ENCODE measurements at regions not wholly inside any gene's neighbourhood (a gene's known extent, or its start where the extent isn't known, plus 50 kb on each side); places are given as distances from the start of the nearest gene placed in this dataset.

- CTCF ChIA-PET: no interaction called here
- Histone ChIP-seq H3K36me3 (ENCODE audit: control insufficient read depth in 2 of 2, extremely low read depth in 1 of 2, insufficient read depth in 2 of 2, low read length in 2 of 2) (no peaks in the 10 kb centered on the region), H4K20me1 (replicated peaks; ENCODE audit: control insufficient read depth, extremely low read depth, insufficient read depth, low read length) (no peaks in the 10 kb centered on the region), H3K9me1 (replicated peaks; ENCODE audit: control insufficient read depth, extremely low read depth, insufficient read depth, low read length) (no peaks in the 10 kb centered on the region), H3K27me3 (ENCODE audit: control insufficient read depth in 2 of 2, insufficient read depth in 2 of 2, low read length in 2 of 2) (no peaks in the 10 kb centered on the region), H3K9me3 (replicated peaks; ENCODE audit: control insufficient read depth, insufficient read depth, low read length) (no peaks in the 10 kb centered on the region), H3K79me2 (ENCODE audit: control insufficient read depth, insufficient read depth, low read length) (no peaks in the 10 kb centered on the region), H3K9ac (replicated peaks; ENCODE audit: extremely low read depth, insufficient read depth, low read length) (no peak overlapping the region), H3K4me1 (ENCODE audit: control insufficient read depth, extremely low read depth, insufficient read depth, low read length) (no peaks in the 10 kb centered on the region), H3K4me3 (replicated peaks in 1 of 3; ENCODE audit: insufficient read depth in 1 of 3, low read depth in 1 of 3, low read length in 3 of 3) (no peak overlapping the region), H3K4me2 (ENCODE audit: insufficient read depth, low read length) (no peak overlapping the region), H3K27ac (ENCODE audit: insufficient read depth, low read depth, low read length) (no peak overlapping the region), H2AFZ (ENCODE audit: low read depth, low read length) (no peak overlapping the region)
- dilution Hi-C loops (cut with MboI; ENCODE audit: extremely low pct_ligation_motif_present, low sequenced_read_pairs): no loop called here
- FAIRE-seq: no peak
- POLR2A ChIA-PET: no interaction called here
- TF ChIP-seq MYC (IDR thresholded peaks at IDR 0.05; ENCODE audit: low read depth, low read length) (no peak), CTCF (IDR thresholded peaks at IDR 0.05; ENCODE audit: extremely low read depth in 1 of 2, insufficient read depth in 1 of 2, low read depth in 1 of 2, low read length in 2 of 2) (no peak), JUN (IDR thresholded peaks at IDR 0.05; ENCODE audit: borderline replicate concordance, insufficient read depth, insufficient read length, low read depth) (no peak), GATA2 (IDR thresholded peaks at IDR 0.05; ENCODE audit: insufficient read depth, insufficient read length, low read depth, low read length) (no peak), POLR2A (IDR thresholded peaks at IDR 0.05; ENCODE audit: low read depth, low read length) (no peak), EZH2 (IDR thresholded peaks at IDR 0.05; ENCODE audit: borderline replicate concordance, low read depth, low read length, severe bottlenecking) (no peak), FOS (IDR thresholded peaks at IDR 0.05; ENCODE audit: borderline replicate concordance, insufficient read depth, low read length) (no peak), POLR2AphosphoS5 (IDR thresholded peaks at IDR 0.05; ENCODE audit: insufficient read depth, low read depth, low read length) (no peak), MAX (IDR thresholded peaks at IDR 0.05; ENCODE audit: insufficient read depth, insufficient read length) (no peak)
- intact Hi-C loops (cut with micrococcal nuclease): no loop called here
- no peak for DNase-seq (ENCODE audit: low read depth, low spot score)
- BruUV-seq (replicated peaks): no TSS peak
Measured at GRCh38 chr10:128898133-128898915, 568.7 kb upstream of the MGMT start.
